RPMI7951 (cell line): ENCODE measurements at regions not wholly inside any gene's neighbourhood (a gene's known extent, or its start where the extent isn't known, plus 50 kb on each side); places are given as distances from the start of the nearest gene placed in this dataset.

Experiments used
- DNase-seq: peaks from one replicate; pipeline ENCODE4 v3.0.0-alpha.2; 2012; ENCODE audit warnings: low read depth

GRCh38 chr1:193516755-193517388 lies 330.5 kb upstream of the B3GALT2 start:
- no peak for DNase-seq

GRCh38 chr1:193514397-193514796 lies 328.0 kb upstream of the B3GALT2 start:
- no peak for DNase-seq

GRCh38 chr1:193513032-193513431 lies 326.6 kb upstream of the B3GALT2 start:
- DNase-seq = no peak

GRCh38 chr1:193504920-193505319 lies 318.5 kb upstream of the B3GALT2 start:
- DNase-seq = no peak

- DNase-seq = no peak
These were observed 311.8 kb upstream of the B3GALT2 start for GRCh38 chr1:193498088-193498655.

GRCh38 chr1:193494368-193494767 lies 308.0 kb upstream of the B3GALT2 start:
- DNase-seq = no peak

- DNase-seq = no peak
These were observed 302.8 kb upstream of the B3GALT2 start for GRCh38 chr1:193489191-193489590.

GRCh38 chr1:193487722-193488121 lies 301.3 kb upstream of the B3GALT2 start:
- DNase-seq = no peak

- DNase-seq = no peak
These were observed 300.3 kb upstream of the B3GALT2 start for GRCh38 chr1:193486671-193487229.

- no peak for DNase-seq
These were observed 294.3 kb upstream of the B3GALT2 start for GRCh38 chr1:193480755-193481154.

GRCh38 chr1:193479187-193479586 lies 292.8 kb upstream of the B3GALT2 start:
- DNase-seq = no peak

GRCh38 chr1:193476748-193477147 lies 290.3 kb upstream of the B3GALT2 start:
- no peak for DNase-seq

- no peak for DNase-seq
These were observed 287.5 kb upstream of the B3GALT2 start for GRCh38 chr1:193473932-193474331.

GRCh38 chr1:193472838-193473398 lies 286.5 kb upstream of the B3GALT2 start:
- no peak for DNase-seq

- no peak for DNase-seq
These were observed 286.0 kb upstream of the B3GALT2 start for GRCh38 chr1:193472430-193472829.

GRCh38 chr1:193471981-193472380 lies 285.6 kb upstream of the B3GALT2 start:
- peak; percentile 18 for DNase-seq

- DNase-seq = no peak
These were observed 277.0 kb upstream of the B3GALT2 start for GRCh38 chr1:193463326-193463932.

GRCh38 chr1:193462629-193463320 lies 276.4 kb upstream of the B3GALT2 start:
- peak; percentile 22 for DNase-seq

GRCh38 chr1:193458628-193459027 lies 272.2 kb upstream of the B3GALT2 start:
- DNase-seq = peak; percentile 12

- no peak for DNase-seq
These were observed 271.3 kb upstream of the B3GALT2 start for GRCh38 chr1:193457676-193458075.

- no peak for DNase-seq
These were observed 270.4 kb upstream of the B3GALT2 start for GRCh38 chr1:193456811-193457280.

- no peak for DNase-seq
These were observed 265.2 kb upstream of the B3GALT2 start for GRCh38 chr1:193451606-193452005.
